SK-N-SH treated with all-trans-retinoic acid at 6 μM for 48 hours (cell line): ENCODE measurements at regions not wholly inside any gene's neighbourhood (a gene's known extent, or its start where the extent isn't known, plus 50 kb on each side); places are given as distances from the start of the nearest gene placed in this dataset.
"Not testable (repeated sequence)": the region's sequence is repeated elsewhere in the genome, so short reads cannot be mapped to it uniquely, and the experiment has no call there.

Experiments used
- ATAC-seq: fragments of 200-7000 bp; cut with Tn5 transposase; 3 replicates; pipeline ENCODE4 v1.9.1; 2020; ENCODE audit warnings: mild to moderate bottlenecking, moderate library complexity
- ARNTL ChIP-seq: fragments of 450-650 bp; formaldehyde crosslinking; IDR thresholded peaks from 2 replicates; pipeline ENCODE4 v1.5.0; 2020; ENCODE audit warnings: low read depth, mild to moderate bottlenecking, moderate library complexity, borderline replicate concordance
- CSDC2 ChIP-seq: fragments of 250-450 bp; sonication (Bioruptor Pico); IDR thresholded peaks from 2 replicates; pipeline ENCODE4 v1.5.0; 2020; ENCODE audit warnings: mild to moderate bottlenecking, moderate library complexity
- ESRRG ChIP-seq: fragments of 250-450 bp; sonication (Bioruptor Pico); IDR thresholded peaks from 2 replicates; pipeline ENCODE4 v1.6.1; 2021; ENCODE audit warnings: mild to moderate bottlenecking
- GLIS3 ChIP-seq: fragments of 250-450 bp; sonication (Bioruptor Pico); IDR thresholded peaks from 2 replicates; pipeline ENCODE4 v1.5.0; 2020; ENCODE audit warnings: mild to moderate bottlenecking, moderate library complexity
- ISL1 ChIP-seq: fragments of 250-450 bp; sonication (Bioruptor Pico); IDR thresholded peaks from 2 replicates; pipeline ENCODE4 v2.1.2; 2022; ENCODE audit warnings: mild to moderate bottlenecking, moderate library complexity
- PPARA ChIP-seq: fragments of 250-450 bp; sonication (Bioruptor Pico); IDR thresholded peaks from 2 replicates; pipeline ENCODE4 v1.5.0; 2020; ENCODE audit warnings: mild to moderate bottlenecking, borderline replicate concordance
- RARB ChIP-seq: fragments of 250-450 bp; sonication (Bioruptor Pico); IDR thresholded peaks from 2 replicates; pipeline ENCODE4 v1.8.0; 2021; ENCODE audit warnings: mild to moderate bottlenecking, moderate library complexity
- SNAI2 ChIP-seq: fragments of 250-450 bp; sonication (Bioruptor Pico); IDR thresholded peaks from 2 replicates; pipeline ENCODE4 v1.5.0; 2020; ENCODE audit warnings: mild to moderate bottlenecking, moderate library complexity
- TCF4 ChIP-seq: fragments of 250-450 bp; sonication (Bioruptor Pico); IDR thresholded peaks from 2 replicates; pipeline ENCODE4 v1.8.0; 2021; ENCODE audit warnings: mild to moderate bottlenecking, moderate library complexity, borderline replicate concordance
- TOX ChIP-seq: fragments of 250-450 bp; sonication (Bioruptor Pico); IDR thresholded peaks from 2 replicates; pipeline ENCODE4 v1.8.0; 2021; ENCODE audit warnings: mild to moderate bottlenecking, moderate library complexity, borderline replicate concordance
- ZC3H10 ChIP-seq: fragments of 250-450 bp; sonication (Bioruptor Pico); IDR thresholded peaks from 2 replicates; pipeline ENCODE4 v1.5.1; 2021; ENCODE audit warnings: mild to moderate bottlenecking, moderate library complexity
- ZFP30 ChIP-seq: fragments of 450-650 bp; formaldehyde crosslinking; IDR thresholded peaks from 2 replicates; pipeline ENCODE4 v1.5.0; 2022; ENCODE audit warnings: mild to moderate bottlenecking, moderate library complexity
- ZNF565 ChIP-seq: fragments of 450-650 bp; formaldehyde crosslinking; conservative IDR thresholded peaks from 2 replicates; pipeline ENCODE4 v1.5.0; 2020; ENCODE audit warnings: low read depth, mild to moderate bottlenecking, moderate library complexity
- ZNF70 ChIP-seq: fragments of 450-650 bp; formaldehyde crosslinking; IDR thresholded peaks from 2 replicates; pipeline ENCODE4 v1.5.0; 2020; ENCODE audit warnings: mild to moderate bottlenecking, moderate library complexity
- ZNF8 ChIP-seq: fragments of 450-650 bp; formaldehyde crosslinking; IDR thresholded peaks from 2 replicates; pipeline ENCODE4 v1.5.0; 2020; ENCODE audit warnings: mild to moderate bottlenecking, moderate library complexity
- TF ChIP-seq, protein P1 (sequence below): fragments of 250-450 bp; sonication (Bioruptor Pico); IDR thresholded peaks from 2 replicates; pipeline ENCODE4 v1.5.1; 2020; ENCODE audit warnings: low read depth, mild to moderate bottlenecking, moderate library complexity
- TF ChIP-seq, protein P2 (sequence below): fragments of 250-450 bp; sonication (Bioruptor Pico); IDR thresholded peaks from 2 replicates; pipeline ENCODE4 v1.8.0; 2020; ENCODE audit warnings: mild to moderate bottlenecking, moderate library complexity, borderline replicate concordance
- TF ChIP-seq, protein P3 (sequence below): fragments of 250-450 bp; sonication (Bioruptor Pico); IDR thresholded peaks from 2 replicates; pipeline ENCODE4 v1.5.0; 2020; ENCODE audit warnings: mild to moderate bottlenecking, moderate library complexity
- TF ChIP-seq, protein P4 (sequence below): fragments of 250-450 bp; sonication (Bioruptor Pico); IDR thresholded peaks from 2 replicates; pipeline ENCODE4 v1.8.0; 2021; ENCODE audit warnings: low read depth, mild to moderate bottlenecking, moderate library complexity, borderline replicate concordance

DNA sequence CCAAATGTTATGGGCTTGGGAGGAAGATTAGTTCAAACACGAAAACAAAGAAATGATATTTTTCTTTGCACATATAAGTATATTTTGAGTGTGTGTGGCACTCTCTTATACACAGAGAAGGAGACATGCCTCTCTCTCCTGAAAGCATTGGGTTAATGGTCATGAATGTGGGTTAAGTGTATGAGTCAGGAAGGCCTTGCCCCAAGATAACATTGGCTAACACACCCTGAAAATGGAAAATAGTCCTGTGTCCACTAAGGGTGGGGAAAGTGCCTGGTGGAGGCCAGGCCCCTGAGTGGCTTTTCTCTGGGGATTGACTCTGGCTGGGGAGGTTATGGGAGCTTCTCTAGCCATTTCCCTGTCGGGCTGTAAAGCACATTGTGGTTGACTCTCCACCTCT, 332.7 kb upstream of the ONECUT1 start (continued):
- TF ChIP-seq, protein P1, sequence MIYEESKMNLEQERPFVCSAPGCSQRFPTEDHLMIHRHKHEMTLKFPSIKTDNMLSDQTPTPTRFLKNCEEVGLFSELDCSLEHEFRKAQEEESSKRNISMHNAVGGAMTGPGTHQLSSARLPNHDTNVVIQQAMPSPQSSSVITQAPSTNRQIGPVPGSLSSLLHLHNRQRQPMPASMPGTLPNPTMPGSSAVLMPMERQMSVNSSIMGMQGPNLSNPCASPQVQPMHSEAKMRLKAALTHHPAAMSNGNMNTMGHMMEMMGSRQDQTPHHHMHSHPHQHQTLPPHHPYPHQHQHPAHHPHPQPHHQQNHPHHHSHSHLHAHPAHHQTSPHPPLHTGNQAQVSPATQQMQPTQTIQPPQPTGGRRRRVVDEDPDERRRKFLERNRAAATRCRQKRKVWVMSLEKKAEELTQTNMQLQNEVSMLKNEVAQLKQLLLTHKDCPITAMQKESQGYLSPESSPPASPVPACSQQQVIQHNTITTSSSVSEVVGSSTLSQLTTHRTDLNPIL (CRISPR knock-in tag) = no peak
- TF ChIP-seq ZNF8 (CRISPR knock-in tag) = no peak
- TF ChIP-seq ZNF565 (CRISPR knock-in tag) = no peak
- TF ChIP-seq TOX (CRISPR knock-in tag) = no peak

DNA sequence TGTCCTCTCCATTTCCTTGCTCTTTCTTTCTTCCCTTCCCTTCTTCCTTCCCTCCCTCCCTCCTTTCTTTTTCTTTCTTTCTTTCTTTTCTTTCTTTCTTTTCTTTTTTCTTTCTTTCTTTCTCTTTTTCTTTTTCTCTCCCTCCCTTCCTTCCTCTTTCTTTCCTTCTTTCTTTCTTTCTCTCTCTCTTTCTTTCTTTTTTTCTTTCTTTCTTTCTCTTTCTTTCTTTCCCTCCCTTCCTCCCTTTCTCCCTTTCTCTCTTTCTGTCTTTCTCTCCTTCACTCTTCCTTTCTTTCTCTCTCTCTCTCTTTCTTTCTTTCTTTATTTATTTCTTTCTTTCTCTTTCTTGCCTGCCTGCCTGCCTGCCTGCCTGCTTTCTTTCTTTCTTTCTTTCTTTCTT, 326.8 kb upstream of the ONECUT1 start:
- ATAC-seq = not testable (repeated sequence)

DNA sequence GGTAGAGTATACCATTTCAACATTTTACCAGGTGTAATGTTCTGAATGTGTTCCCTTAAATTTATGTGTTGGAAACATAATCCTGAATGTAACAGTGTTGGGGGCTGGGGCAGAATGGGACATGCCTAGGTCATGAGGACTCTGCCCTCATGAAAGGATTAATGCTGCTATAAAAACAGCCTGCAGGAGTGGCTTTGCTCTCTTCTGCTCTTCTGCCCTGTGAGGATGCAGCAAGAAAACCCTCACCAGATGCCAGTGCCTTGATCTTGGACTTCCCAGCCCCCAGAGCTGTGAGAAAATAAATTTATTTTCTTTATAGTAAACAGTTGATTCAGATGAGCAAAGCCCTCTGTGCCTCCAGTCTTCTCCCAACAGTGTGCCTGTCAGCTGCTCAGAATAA, 326.0 kb upstream of the ONECUT1 start:
- no peak for TF ChIP-seq RARB (CRISPR knock-in tag)
- no peak for TF ChIP-seq ZC3H10 (CRISPR knock-in tag)
- TF ChIP-seq GLIS3 (CRISPR knock-in tag) = no peak
- no peak for TF ChIP-seq ZNF8 (CRISPR knock-in tag)
- no peak for TF ChIP-seq SNAI2 (CRISPR knock-in tag)
- no peak for TF ChIP-seq PPARA
- ATAC-seq = no peak

DNA sequence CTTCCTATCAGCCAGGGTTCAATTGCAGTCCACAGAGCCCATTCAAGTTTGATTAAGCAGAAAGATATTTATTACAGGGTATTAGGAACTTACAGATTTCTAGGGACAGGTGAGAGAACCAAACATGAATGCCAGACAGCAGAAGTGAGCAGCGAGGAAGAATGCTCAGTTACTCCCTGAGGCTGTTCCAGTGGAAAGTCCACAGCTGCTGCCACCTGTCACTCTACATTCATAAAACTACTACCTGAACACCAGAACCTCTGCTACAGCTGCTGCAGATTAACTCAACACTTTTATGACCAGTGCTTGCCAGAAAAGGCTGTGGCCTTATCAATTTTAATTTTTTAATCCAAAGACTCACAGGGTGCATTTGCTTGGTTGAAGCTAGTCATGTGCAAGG, 325.4 kb upstream of the ONECUT1 start:
- TF ChIP-seq ZNF565 (CRISPR knock-in tag) = no peak
- ATAC-seq = no peak

DNA sequence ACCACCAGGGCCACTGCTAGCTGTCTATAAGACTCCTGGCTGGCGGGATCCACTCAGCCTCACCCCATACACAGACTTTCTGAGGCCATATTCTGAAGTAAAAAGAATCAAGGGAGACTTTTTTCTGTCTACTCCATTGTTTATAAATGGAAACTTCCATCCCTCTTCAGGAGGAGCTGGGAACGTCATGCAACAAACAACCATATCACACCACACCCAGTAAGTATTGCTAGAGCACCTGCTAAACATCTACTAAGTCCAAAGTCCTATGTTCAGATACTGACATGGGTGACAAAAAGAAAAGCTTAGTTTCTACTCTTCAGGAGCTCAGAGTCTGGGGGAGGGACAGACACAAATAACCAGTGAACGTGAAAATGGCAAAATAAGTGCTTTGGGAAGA, 324.8 kb upstream of the ONECUT1 start:
- no peak for ATAC-seq
- no peak for TF ChIP-seq ESRRG (CRISPR knock-in tag)
- no peak for TF ChIP-seq ZC3H10 (CRISPR knock-in tag)
- TF ChIP-seq ARNTL (CRISPR knock-in tag) = no peak
- TF ChIP-seq, protein P2, sequence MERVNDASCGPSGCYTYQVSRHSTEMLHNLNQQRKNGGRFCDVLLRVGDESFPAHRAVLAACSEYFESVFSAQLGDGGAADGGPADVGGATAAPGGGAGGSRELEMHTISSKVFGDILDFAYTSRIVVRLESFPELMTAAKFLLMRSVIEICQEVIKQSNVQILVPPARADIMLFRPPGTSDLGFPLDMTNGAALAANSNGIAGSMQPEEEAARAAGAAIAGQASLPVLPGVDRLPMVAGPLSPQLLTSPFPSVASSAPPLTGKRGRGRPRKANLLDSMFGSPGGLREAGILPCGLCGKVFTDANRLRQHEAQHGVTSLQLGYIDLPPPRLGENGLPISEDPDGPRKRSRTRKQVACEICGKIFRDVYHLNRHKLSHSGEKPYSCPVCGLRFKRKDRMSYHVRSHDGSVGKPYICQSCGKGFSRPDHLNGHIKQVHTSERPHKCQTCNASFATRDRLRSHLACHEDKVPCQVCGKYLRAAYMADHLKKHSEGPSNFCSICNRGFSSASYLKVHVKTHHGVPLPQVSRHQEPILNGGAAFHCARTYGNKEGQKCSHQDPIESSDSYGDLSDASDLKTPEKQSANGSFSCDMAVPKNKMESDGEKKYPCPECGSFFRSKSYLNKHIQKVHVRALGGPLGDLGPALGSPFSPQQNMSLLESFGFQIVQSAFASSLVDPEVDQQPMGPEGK (CRISPR knock-in tag) = no peak
- TF ChIP-seq ZNF565 (CRISPR knock-in tag) = no peak
- TF ChIP-seq ZFP30 (CRISPR knock-in tag) = no peak
- TF ChIP-seq TCF4 (CRISPR knock-in tag) = no peak
- no peak for TF ChIP-seq ISL1
- TF ChIP-seq, protein P3, sequence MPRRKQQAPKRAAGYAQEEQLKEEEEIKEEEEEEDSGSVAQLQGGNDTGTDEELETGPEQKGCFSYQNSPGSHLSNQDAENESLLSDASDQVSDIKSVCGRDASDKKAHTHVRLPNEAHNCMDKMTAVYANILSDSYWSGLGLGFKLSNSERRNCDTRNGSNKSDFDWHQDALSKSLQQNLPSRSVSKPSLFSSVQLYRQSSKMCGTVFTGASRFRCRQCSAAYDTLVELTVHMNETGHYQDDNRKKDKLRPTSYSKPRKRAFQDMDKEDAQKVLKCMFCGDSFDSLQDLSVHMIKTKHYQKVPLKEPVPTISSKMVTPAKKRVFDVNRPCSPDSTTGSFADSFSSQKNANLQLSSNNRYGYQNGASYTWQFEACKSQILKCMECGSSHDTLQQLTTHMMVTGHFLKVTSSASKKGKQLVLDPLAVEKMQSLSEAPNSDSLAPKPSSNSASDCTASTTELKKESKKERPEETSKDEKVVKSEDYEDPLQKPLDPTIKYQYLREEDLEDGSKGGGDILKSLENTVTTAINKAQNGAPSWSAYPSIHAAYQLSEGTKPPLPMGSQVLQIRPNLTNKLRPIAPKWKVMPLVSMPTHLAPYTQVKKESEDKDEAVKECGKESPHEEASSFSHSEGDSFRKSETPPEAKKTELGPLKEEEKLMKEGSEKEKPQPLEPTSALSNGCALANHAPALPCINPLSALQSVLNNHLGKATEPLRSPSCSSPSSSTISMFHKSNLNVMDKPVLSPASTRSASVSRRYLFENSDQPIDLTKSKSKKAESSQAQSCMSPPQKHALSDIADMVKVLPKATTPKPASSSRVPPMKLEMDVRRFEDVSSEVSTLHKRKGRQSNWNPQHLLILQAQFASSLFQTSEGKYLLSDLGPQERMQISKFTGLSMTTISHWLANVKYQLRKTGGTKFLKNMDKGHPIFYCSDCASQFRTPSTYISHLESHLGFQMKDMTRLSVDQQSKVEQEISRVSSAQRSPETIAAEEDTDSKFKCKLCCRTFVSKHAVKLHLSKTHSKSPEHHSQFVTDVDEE (CRISPR knock-in tag) = no peak
- TF ChIP-seq CSDC2 = no peak
- TF ChIP-seq, protein P4, sequence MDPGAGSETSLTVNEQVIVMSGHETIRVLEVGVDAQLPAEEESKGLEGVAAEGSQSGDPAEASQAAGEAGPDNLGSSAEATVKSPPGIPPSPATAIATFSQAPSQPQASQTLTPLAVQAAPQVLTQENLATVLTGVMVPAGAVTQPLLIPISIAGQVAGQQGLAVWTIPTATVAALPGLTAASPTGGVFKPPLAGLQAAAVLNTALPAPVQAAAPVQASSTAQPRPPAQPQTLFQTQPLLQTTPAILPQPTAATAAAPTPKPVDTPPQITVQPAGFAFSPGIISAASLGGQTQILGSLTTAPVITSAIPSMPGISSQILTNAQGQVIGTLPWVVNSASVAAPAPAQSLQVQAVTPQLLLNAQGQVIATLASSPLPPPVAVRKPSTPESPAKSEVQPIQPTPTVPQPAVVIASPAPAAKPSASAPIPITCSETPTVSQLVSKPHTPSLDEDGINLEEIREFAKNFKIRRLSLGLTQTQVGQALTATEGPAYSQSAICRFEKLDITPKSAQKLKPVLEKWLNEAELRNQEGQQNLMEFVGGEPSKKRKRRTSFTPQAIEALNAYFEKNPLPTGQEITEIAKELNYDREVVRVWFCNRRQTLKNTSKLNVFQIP (CRISPR knock-in tag) = no peak
- no peak for TF ChIP-seq ZNF70 (CRISPR knock-in tag)
- TF ChIP-seq, all 23 proteins: peak for 0

DNA sequence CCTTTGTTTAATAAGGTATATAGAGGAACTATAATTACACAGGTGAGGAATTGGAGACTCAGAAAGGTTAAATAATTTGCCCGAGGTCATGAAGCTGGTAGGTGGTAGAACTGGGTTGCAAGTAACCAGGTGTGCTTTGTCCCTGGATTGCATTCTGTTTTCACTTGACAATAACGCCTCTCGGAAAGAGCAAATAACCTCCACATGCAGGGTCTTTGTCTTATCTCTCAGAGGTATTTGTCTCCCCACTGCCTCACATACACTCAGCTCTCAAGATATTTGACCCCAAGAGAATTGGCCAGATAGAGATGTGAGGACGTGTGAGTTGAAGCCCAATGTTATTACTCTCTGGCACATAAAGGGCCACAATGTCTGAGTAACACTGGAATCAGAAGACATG, 320.9 kb upstream of the ONECUT1 start:
- no peak for ATAC-seq
- TF ChIP-seq, protein P1 (CRISPR knock-in tag) = no peak
- TF ChIP-seq, protein P2 (CRISPR knock-in tag) = no peak
